ENCODE measurements at regions not wholly inside any gene's neighbourhood (a gene's known extent, or its start where the extent isn't known, plus 50 kb on each side); places are given as distances from the start of the nearest gene placed in this dataset.

DNA sequence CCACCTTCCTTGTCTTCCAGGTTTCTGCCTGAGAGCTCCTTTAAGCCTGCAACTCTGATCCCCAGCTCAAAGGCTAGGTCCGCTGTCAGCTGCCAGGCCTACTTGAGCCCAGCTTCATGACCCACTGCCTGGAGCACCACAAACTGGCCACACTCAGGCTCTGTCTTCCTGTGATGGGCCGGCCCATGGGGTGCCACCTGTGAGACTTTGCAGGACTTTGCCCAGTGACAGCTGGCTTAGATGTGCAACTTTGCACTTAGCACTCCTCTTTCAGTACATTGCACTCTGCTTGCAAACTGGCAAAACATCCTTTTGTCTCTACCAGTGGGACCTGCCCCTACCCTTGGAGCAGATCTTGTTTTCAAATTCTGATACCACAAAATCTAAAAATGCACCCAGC lies 311.5 kb upstream of the PDE4D start:
- TF ChIP-seq EZH2 (IDR thresholded peaks at IDR 0.05; ENCODE audit: insufficient read depth, poor library complexity, severe bottlenecking) (no peak), EZH2phosphoT487 (IDR thresholded peaks at IDR 0.05; ENCODE audit: insufficient read depth, low read depth) (no peak)

Data from GM23248 (cell line).